ENCODE measurements at regions not wholly inside any gene's neighbourhood (a gene's known extent, or its start where the extent isn't known, plus 50 kb on each side); places are given as distances from the start of the nearest gene placed in this dataset.

DNA sequence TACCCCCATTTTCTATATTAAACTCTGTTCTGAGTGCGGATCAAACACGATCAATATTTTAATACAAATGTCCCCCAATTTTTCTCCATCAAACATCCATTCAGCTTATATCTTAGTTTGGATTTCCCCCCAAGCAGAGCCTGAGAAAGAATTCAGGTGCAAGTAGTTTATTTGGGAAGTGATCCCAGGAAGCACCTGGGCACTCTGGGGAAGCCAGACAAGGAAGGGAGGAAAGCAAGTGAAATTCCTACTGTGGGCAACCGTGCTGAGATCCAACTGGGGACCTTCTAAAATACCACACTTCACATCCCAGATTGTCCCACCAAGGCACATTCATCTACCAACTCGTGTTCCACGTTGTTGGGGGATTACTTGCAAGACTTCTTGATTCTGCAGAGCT lies 323.4 kb upstream of the NBEA start:
- intact Hi-C loops (cut with DNase I), result no loop called here
- DNase-seq, result no peak

GRCh38 chr13:34619326-34619725 lies 322.7 kb upstream of the NBEA start:
- Histone ChIP-seq H3K4me1 (no peaks in the 10 kb centered on the region), H3K4me3 (no peak overlapping the region), H3K27me3 (no peaks in the 10 kb centered on the region), H3K36me3 (no peaks in the 10 kb centered on the region), H3K27ac (no peak overlapping the region), H3K9me3 (no peaks in the 10 kb centered on the region)
- DNase-seq (no peak), ATAC-seq (no peak)
- no peak for TF ChIP-seq POLR2A (IDR thresholded peaks at IDR 0.05)
- no peak for TF ChIP-seq CTCF (IDR thresholded peaks at IDR 0.05)
- intact Hi-C loops (cut with DNase I), result no loop called here
- WGBS, 4 donors, result 76 to 90% (median 88%) methylated on average over 5 of the region's 5 CpGs

More for the DNA sequence above, 323.4 kb upstream of the NBEA start:
- no peak for ATAC-seq
- Histone ChIP-seq H3K27me3 (no peaks in the 10 kb centered on the region), H3K9me3 (no peaks in the 10 kb centered on the region), H3K36me3 (no peaks in the 10 kb centered on the region), H3K4me1 (no peaks in the 10 kb centered on the region), H3K27ac (no peak overlapping the region), H3K4me3 (no peak overlapping the region)
- no peak for TF ChIP-seq POLR2A (IDR thresholded peaks at IDR 0.05)
- TF ChIP-seq CTCF (IDR thresholded peaks at IDR 0.05), result no peak
- 76 to 91% (median 80%) methylated on average over 5 of the region's 5 CpGs for WGBS, 4 donors

GRCh38 chr13:34620074-34620850 lies 321.8 kb upstream of the NBEA start:
- Histone ChIP-seq H3K27me3 (no peaks in the 10 kb centered on the region), H3K36me3 (no peaks in the 10 kb centered on the region), H3K9me3 (no peaks in the 10 kb centered on the region), H3K4me1 (no peaks in the 10 kb centered on the region), H3K4me3 (no peak overlapping the region), H3K27ac (no peak overlapping the region)
- intact Hi-C loops (cut with DNase I), result no loop called here
- ATAC-seq, result no peak
- TF ChIP-seq CTCF (IDR thresholded peaks at IDR 0.05), result no peak
- no peak for TF ChIP-seq POLR2A (IDR thresholded peaks at IDR 0.05)
- 70 to 84% (median 82%) methylated on average over 7 of the region's 7 CpGs for WGBS, 4 donors
- DNase-seq, result no peak

DNA sequence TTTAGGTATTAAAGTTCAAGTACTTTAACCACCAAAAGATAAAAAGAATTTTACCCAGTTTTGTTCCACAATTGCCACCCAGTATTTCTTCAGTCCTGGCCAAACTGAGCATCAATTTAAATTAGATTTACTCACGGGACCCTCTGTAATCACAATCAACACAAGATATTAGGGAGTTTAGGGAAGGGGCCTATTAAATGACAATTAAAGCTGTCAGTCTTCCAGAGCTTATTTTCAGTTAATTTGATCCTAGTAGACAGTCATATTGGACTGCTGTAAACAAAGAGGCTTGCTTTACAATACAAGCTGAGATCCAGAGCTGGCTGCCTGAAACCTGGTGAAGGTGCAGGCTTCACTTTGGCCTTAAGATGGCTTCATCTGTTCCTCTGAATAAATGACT lies 321.2 kb upstream of the NBEA start:
- no peak for TF ChIP-seq CTCF (IDR thresholded peaks at IDR 0.05)
- TF ChIP-seq POLR2A (IDR thresholded peaks at IDR 0.05), result no peak
- Histone ChIP-seq H3K9me3 (no peaks in the 10 kb centered on the region), H3K4me1 (no peaks in the 10 kb centered on the region), H3K27me3 (no peaks in the 10 kb centered on the region), H3K4me3 (no peak overlapping the region), H3K27ac (no peak overlapping the region), H3K36me3 (no peaks in the 10 kb centered on the region)
- ATAC-seq, result no peak
- intact Hi-C loops (cut with DNase I), result no loop called here
- 85 to 96% (median 86%) methylated on average over 1 of the region's 1 CpG for WGBS, 4 donors
- no peak for DNase-seq

Measured in heart left ventricle (tissue), 16 donors.